HEK293 (cell line): ENCODE measurements at regions not wholly inside any gene's neighbourhood (a gene's known extent, or its start where the extent isn't known, plus 50 kb on each side); places are given as distances from the start of the nearest gene placed in this dataset.
A peak's percentile ranks its signal among the peaks of the same experiment; 100 is the strongest.

Source experiments
- CTCF ChIA-PET: fragments of 350-600 bp; formaldehyde crosslinking; extraction: SDS; loops from one replicate; lab custom pipeline; 2021; ENCODE audit warnings: antibody characterized with exemption; lab: Yijun Ruan, JAX
- POLR2A ChIA-PET: fragments of 300-600 bp; formaldehyde crosslinking; extraction: SDS; loops from one replicate; lab custom pipeline; 2020; ENCODE audit warnings: antibody characterized with exemption, inconsistent platforms; lab: Yijun Ruan, JAX
- H3K27ac ChIP-seq: fragments of 200-500 bp; sonication (Bioruptor generic); 2 replicates; pipeline ENCODE4 v1.5.1; 2014; ENCODE audit warnings: low read depth, low read length, control low read depth, inconsistent platforms; ENCODE audit errors: extremely low read depth
- H3K36me3 ChIP-seq, 2 experiments: fragments of 200-500 bp in 1 of 2; sonication (Bioruptor generic) in 1 of 2; 1 replicate in 1 of 2; 2 replicates in 1 of 2; pipeline ENCODE4 v1.5.1; 2014 to 2017; ENCODE audit warnings: inconsistent platforms in 2 of 2, low read length in 2 of 2; ENCODE audit not compliant: control insufficient read depth in 2 of 2, insufficient read depth in 1 of 2
- H3K4me1 ChIP-seq: fragments of 200-500 bp; sonication (Bioruptor generic); 2 replicates; pipeline ENCODE4 v1.5.1; 2014; ENCODE audit warnings: mild to moderate bottlenecking, low read length, inconsistent platforms; ENCODE audit not compliant: control insufficient read depth, insufficient read depth
- H3K4me3 ChIP-seq: 2 replicates; pipeline ENCODE4 v1.5.1; 2011; ENCODE audit warnings: low read depth, mild to moderate bottlenecking, control low read depth, low read length, moderate library complexity
- H3K9me3 ChIP-seq: fragments of 200-500 bp; sonication (Bioruptor generic); 2 replicates; pipeline ENCODE4 v1.5.1; 2014; ENCODE audit warnings: low read depth, low read length, inconsistent platforms; ENCODE audit not compliant: control insufficient read depth, insufficient read depth
- FEZF1 ChIP-seq: fragments of 450-650 bp; formaldehyde crosslinking; IDR thresholded peaks from 2 replicates; pipeline ENCODE4 v1.5.1; 2016; ENCODE audit warnings: missing biosample characterization, missing genetic modification characterization
- GLI2 ChIP-seq: fragments of 450-650 bp; formaldehyde crosslinking; IDR thresholded peaks from 2 replicates; pipeline ENCODE4; 2017; ENCODE audit warnings: missing biosample characterization, missing genetic modification characterization, low read depth, borderline replicate concordance
- GLIS1 ChIP-seq: fragments of 450-650 bp; formaldehyde crosslinking; IDR thresholded peaks from 2 replicates; pipeline ENCODE4 v1.5.1; 2016; ENCODE audit warnings: missing biosample characterization, missing genetic modification characterization
- HOXC10 ChIP-seq: sonication (generic); formaldehyde crosslinking; IDR thresholded peaks from 2 replicates; pipeline ENCODE4 v1.8.1; 2023; ENCODE audit warnings: mild to moderate bottlenecking, missing genetic modification reagents
- MEIS1 ChIP-seq: sonication (generic); formaldehyde crosslinking; IDR thresholded peaks from 2 replicates; pipeline ENCODE4 v1.8.1; 2022; ENCODE audit warnings: missing genetic modification reagents, mild to moderate bottlenecking, borderline replicate concordance
- MYNN ChIP-seq: fragments of 450-650 bp; formaldehyde crosslinking; IDR thresholded peaks from 2 replicates; pipeline ENCODE4 v1.5.1; 2016; ENCODE audit warnings: missing biosample characterization, missing genetic modification characterization, borderline replicate concordance
- SCRT2 ChIP-seq: fragments of 450-650 bp; formaldehyde crosslinking; IDR thresholded peaks from 2 replicates; pipeline ENCODE4 v1.5.1; 2016; ENCODE audit warnings: missing biosample characterization, missing genetic modification characterization
- SETDB1 ChIP-seq: IDR thresholded peaks from one replicate; pipeline ENCODE4 v1.6.1; 2017; ENCODE audit warnings: mild to moderate bottlenecking, low read length, moderate library complexity, mixed read lengths; ENCODE audit not compliant: insufficient read length
- ZNF146 ChIP-seq: fragments of 450-650 bp; formaldehyde crosslinking; IDR thresholded peaks from 2 replicates; pipeline ENCODE4 v1.5.1; 2016; ENCODE audit warnings: missing biosample characterization, missing genetic modification characterization
- ZNF157 ChIP-seq: fragments of 450-650 bp; formaldehyde crosslinking; IDR thresholded peaks from 2 replicates; pipeline ENCODE4 v1.5.1; 2016; ENCODE audit warnings: missing biosample characterization, missing genetic modification characterization
- ZNF274 ChIP-seq, 2 experiments: fragments of 200-500 bp in 1 of 2; fragments of 450-650 bp in 1 of 2; sonication (Bioruptor generic) in 1 of 2; formaldehyde crosslinking in 1 of 2; IDR thresholded peaks; 2 replicates each; pipeline versions ENCODE4 v1.5.1 to v1.6.1; 2014 to 2016; ENCODE audit warnings: borderline replicate concordance in 1 of 2, inconsistent platforms in 1 of 2, low read length in 1 of 2, missing biosample characterization in 1 of 2, missing genetic modification characterization in 1 of 2
- ZNF426 ChIP-seq: fragments of 450-650 bp; formaldehyde crosslinking; IDR thresholded peaks from 2 replicates; pipeline ENCODE4 v1.5.1; 2017; ENCODE audit warnings: missing biosample characterization, missing genetic modification characterization, mild to moderate bottlenecking, inconsistent platforms, moderate library complexity
- ZNF521 ChIP-seq: fragments of 450-650 bp; formaldehyde crosslinking; IDR thresholded peaks from 2 replicates; pipeline ENCODE4 v1.5.1; 2017; ENCODE audit warnings: missing biosample characterization, mild to moderate bottlenecking, missing genetic modification characterization
- ZNF555 ChIP-seq: fragments of 450-650 bp; formaldehyde crosslinking; conservative IDR thresholded peaks from 2 replicates; pipeline ENCODE4 v1.5.1; 2017; ENCODE audit warnings: missing biosample characterization, mild to moderate bottlenecking, missing genetic modification characterization, inconsistent platforms
- ZNF654 ChIP-seq: fragments of 450-650 bp; formaldehyde crosslinking; IDR thresholded peaks from 2 replicates; pipeline ENCODE4 v1.5.1; 2016; ENCODE audit warnings: low read depth, missing biosample characterization, missing genetic modification characterization
- ZNF677 ChIP-seq: fragments of 450-650 bp; IDR thresholded peaks from 2 replicates; pipeline ENCODE4 v1.5.0; 2018; ENCODE audit warnings: missing biosample characterization, mild to moderate bottlenecking, missing genetic modification characterization, moderate library complexity
- ZNF776 ChIP-seq: fragments of 450-650 bp; formaldehyde crosslinking; IDR thresholded peaks from 2 replicates; pipeline ENCODE4 v1.5.0; 2017; ENCODE audit warnings: missing biosample characterization, missing genetic modification characterization, borderline replicate concordance
- ZSCAN23 ChIP-seq: fragments of 450-650 bp; formaldehyde crosslinking; IDR thresholded peaks from 2 replicates; pipeline ENCODE4 v1.5.1; 2016; ENCODE audit warnings: missing biosample characterization, missing genetic modification characterization
- TF ChIP-seq, protein P1 (sequence below): fragments of 450-650 bp; formaldehyde crosslinking; conservative IDR thresholded peaks from 2 replicates; pipeline ENCODE4 v1.5.1; 2016; ENCODE audit warnings: low read depth, missing biosample characterization, missing genetic modification characterization
- TF ChIP-seq, protein P2 (sequence below): fragments of 450-650 bp; formaldehyde crosslinking; IDR thresholded peaks from 2 replicates; pipeline ENCODE4 v1.5.1; 2016; ENCODE audit warnings: missing biosample characterization, missing genetic modification characterization, borderline replicate concordance
- TF ChIP-seq, protein P3 (sequence below): fragments of 450-650 bp; formaldehyde crosslinking; IDR thresholded peaks from 2 replicates; pipeline ENCODE4 v1.5.1; 2016; ENCODE audit warnings: missing biosample characterization, missing genetic modification characterization

DNA sequence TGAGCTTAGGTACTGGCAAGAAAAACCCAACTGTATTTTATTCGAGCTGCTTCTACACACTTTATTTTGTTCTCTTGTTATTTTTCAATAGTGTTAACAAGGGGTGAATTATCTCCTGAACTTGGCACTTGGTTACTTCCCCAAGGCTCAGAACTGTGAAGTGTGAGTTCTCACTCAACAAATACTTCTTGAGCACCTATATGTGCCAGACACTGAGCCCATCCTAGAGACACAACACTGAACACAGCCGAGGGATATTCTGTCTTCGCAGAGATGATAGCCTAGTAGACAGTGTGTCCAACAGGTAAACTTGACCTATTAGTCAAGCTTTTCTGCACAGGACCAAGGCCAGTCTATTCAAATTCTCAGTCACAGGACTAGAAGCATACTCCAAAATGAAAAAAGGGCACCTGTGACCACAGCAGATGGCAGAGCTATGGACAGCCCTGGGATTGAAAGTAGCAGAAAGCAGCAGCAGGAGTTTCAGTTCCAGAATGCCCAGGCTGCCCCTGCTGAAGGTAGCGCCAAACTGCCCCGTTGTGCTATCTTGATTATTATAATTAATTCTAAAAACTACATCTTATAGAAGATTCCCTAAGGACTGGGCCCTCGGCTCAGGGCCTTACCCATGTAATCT, 77.8 kb upstream of the TAB2 start:
- ChIA-PET POLR2A (no interaction called here), CTCF (interaction anchor here (1.1 kb wide), 1 partner anchor 49 kb away, joined by 4 read pairs; no protein-coding TSS in a partner anchor)
- H3K4me3 ChIP-seq: no peak overlapping the region

DNA sequence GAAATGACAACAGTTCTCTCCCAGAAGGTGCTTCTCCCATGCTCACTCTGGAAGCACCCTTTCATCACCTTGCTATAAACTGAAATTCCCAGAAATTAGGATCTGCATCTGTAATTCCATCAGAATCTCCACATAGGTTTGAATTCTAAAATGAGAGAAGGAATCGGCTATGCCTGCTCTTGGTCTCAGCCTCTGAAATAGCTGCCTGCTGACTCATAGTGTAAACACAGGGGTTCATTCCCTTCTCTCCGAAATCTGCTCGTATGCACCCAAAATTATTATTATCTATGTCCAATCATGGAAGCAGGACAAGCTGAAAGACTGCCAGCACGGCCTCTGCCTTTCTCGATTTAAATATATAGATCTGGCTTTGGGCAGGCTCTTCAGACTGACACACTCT, 74.6 kb upstream of the TAB2 start:
- TF ChIP-seq MEIS1 (CRISPR knock-in tag): no peak
- no peak for TF ChIP-seq GLI2
- TF ChIP-seq, protein P1, sequence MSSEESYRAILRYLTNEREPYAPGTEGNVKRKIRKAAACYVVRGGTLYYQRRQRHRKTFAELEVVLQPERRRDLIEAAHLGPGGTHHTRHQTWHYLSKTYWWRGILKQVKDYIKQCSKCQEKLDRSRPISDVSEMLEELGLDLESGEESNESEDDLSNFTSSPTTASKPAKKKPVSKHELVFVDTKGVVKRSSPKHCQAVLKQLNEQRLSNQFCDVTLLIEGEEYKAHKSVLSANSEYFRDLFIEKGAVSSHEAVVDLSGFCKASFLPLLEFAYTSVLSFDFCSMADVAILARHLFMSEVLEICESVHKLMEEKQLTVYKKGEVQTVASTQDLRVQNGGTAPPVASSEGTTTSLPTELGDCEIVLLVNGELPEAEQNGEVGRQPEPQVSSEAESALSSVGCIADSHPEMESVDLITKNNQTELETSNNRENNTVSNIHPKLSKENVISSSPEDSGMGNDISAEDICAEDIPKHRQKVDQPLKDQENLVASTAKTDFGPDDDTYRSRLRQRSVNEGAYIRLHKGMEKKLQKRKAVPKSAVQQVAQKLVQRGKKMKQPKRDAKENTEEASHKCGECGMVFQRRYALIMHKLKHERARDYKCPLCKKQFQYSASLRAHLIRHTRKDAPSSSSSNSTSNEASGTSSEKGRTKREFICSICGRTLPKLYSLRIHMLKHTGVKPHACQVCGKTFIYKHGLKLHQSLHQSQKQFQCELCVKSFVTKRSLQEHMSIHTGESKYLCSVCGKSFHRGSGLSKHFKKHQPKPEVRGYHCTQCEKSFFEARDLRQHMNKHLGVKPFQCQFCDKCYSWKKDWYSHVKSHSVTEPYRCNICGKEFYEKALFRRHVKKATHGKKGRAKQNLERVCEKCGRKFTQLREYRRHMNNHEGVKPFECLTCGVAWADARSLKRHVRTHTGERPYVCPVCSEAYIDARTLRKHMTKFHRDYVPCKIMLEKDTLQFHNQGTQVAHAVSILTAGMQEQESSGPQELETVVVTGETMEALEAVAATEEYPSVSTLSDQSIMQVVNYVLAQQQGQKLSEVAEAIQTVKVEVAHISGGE (tag by site-specific recombination): no peak
- TF ChIP-seq SCRT2: no peak
- TF ChIP-seq ZNF555 (tag by site-specific recombination): no peak
- no peak for TF ChIP-seq ZNF146 (tag by site-specific recombination)
- TF ChIP-seq ZNF654 (tag by site-specific recombination): no peak
- no peak for TF ChIP-seq GLIS1 (tag by site-specific recombination)
- TF ChIP-seq, protein P2, sequence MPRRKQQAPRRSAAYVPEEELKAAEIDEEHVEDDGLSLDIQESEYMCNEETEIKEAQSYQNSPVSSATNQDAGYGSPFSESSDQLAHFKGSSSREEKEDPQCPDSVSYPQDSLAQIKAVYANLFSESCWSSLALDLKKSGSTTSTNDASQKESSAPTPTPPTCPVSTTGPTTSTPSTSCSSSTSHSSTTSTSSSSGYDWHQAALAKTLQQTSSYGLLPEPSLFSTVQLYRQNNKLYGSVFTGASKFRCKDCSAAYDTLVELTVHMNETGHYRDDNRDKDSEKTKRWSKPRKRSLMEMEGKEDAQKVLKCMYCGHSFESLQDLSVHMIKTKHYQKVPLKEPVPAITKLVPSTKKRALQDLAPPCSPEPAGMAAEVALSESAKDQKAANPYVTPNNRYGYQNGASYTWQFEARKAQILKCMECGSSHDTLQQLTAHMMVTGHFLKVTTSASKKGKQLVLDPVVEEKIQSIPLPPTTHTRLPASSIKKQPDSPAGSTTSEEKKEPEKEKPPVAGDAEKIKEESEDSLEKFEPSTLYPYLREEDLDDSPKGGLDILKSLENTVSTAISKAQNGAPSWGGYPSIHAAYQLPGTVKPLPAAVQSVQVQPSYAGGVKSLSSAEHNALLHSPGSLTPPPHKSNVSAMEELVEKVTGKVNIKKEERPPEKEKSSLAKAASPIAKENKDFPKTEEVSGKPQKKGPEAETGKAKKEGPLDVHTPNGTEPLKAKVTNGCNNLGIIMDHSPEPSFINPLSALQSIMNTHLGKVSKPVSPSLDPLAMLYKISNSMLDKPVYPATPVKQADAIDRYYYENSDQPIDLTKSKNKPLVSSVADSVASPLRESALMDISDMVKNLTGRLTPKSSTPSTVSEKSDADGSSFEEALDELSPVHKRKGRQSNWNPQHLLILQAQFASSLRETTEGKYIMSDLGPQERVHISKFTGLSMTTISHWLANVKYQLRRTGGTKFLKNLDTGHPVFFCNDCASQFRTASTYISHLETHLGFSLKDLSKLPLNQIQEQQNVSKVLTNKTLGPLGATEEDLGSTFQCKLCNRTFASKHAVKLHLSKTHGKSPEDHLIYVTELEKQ (tag by site-specific recombination): no peak
- TF ChIP-seq ZNF426 (tag by site-specific recombination): no peak
- no peak overlapping the region for H3K27ac ChIP-seq
- CTCF ChIA-PET: no interaction called here
- H3K36me3 ChIP-seq: no peaks in the 10 kb centered on the region
- H3K4me1 ChIP-seq: no peaks in the 10 kb centered on the region
- H3K9me3 ChIP-seq: no peaks in the 10 kb centered on the region
- no peak overlapping the region for H3K4me3 ChIP-seq
- POLR2A ChIA-PET: no interaction called here

More for the DNA sequence above, 77.8 kb upstream of the TAB2 start:
- no peak overlapping the region for H3K27ac ChIP-seq
- H3K9me3 ChIP-seq: no peaks in the 10 kb centered on the region
- TF ChIP-seq HOXC10 (no peak), ZSCAN23 (tag by site-specific recombination) (no peak), ZNF157 (tag by site-specific recombination) (no peak), ZNF776 (tag by site-specific recombination) (no peak), ZNF677 (tag by site-specific recombination) (no peak), FEZF1 (tag by site-specific recombination) (no peak), MYNN (tag by site-specific recombination) (no peak), ZNF521 (tag by site-specific recombination) (no peak), SETDB1 (peak; percentile 41), ZNF274 (IDR thresholded peaks at IDR 0.05; ENCODE audit: low read length) (no peak), ZNF274 (tag by site-specific recombination; IDR thresholded peaks at IDR 0.05; ENCODE audit: borderline replicate concordance) (peak; percentile 77; the same call in 1 of the 2 replicates)
- TF ChIP-seq, protein P3, sequence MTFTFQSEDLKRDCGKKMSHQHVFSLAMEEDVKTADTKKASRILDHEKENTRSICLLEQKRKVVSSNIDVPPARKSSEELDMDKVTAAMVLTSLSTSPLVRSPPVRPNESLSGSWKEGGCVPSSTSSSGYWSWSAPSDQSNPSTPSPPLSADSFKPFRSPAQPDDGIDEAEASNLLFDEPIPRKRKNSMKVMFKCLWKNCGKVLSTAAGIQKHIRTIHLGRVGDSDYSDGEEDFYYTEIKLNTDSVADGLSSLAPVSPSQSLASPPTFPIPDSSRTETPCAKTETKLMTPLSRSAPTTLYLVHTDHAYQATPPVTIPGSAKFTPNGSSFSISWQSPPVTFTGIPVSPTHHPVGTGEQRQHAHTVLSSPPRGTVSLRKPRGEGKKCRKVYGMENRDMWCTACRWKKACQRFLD (tag by site-specific recombination): no peak
- no peaks in the 10 kb centered on the region for H3K36me3 ChIP-seq
- H3K4me1 ChIP-seq: peaks cover 20% of the 10 kb centered on the region
